HCT116 (cell line): ENCODE measurements at regions not wholly inside any gene's neighbourhood (a gene's known extent, or its start where the extent isn't known, plus 50 kb on each side); places are given as distances from the start of the nearest gene placed in this dataset.

Experiments used
- CTCF ChIP-seq, 3 experiments: fragments of 200-600 bp in 1 of 3; sonication (generic) in 1 of 3; IDR thresholded peaks in 2 of 3; conservative IDR thresholded peaks in 1 of 3; 2 replicates each; pipeline ENCODE4 v1.5.1; 2012 to 2017; ENCODE audit warnings: low read depth in 2 of 3, low read length in 2 of 3, antibody characterized with exemption in 1 of 3, borderline replicate concordance in 1 of 3, control low read depth in 1 of 3, mild to moderate bottlenecking in 1 of 3, mixed read lengths in 1 of 3, mixed run types in 1 of 3, moderate library complexity in 1 of 3; ENCODE audit not compliant: insufficient read depth in 1 of 3
- EZH2phosphoT487 ChIP-seq: fragments of 200-600 bp; IDR thresholded peaks from 2 replicates; pipeline ENCODE4 v1.6.1; 2018; ENCODE audit warnings: antibody characterized with exemption, borderline replicate concordance
- YY1 ChIP-seq: IDR thresholded peaks from 2 replicates; pipeline ENCODE4 v1.6.1; 2011; ENCODE audit warnings: low read length, low read depth, moderate library complexity, mild to moderate bottlenecking; ENCODE audit not compliant: insufficient replicate concordance; ENCODE audit errors: extremely low read depth

- no peak for TF ChIP-seq YY1
- no peak for TF ChIP-seq CTCF (IDR thresholded peaks at IDR 0.05 in 2 of 3, conservative IDR thresholded peaks at IDR 0.05 in 1 of 3; ENCODE audit: borderline replicate concordance in 1 of 3, insufficient read depth in 1 of 3, low read depth in 2 of 3, low read length in 2 of 3)
- no peak for TF ChIP-seq EZH2phosphoT487
Measured at GRCh38 chrX:151812661-151813060, 78.1 kb downstream of the CNGA2 start.
